PC-9 (cell line): ENCODE measurements at regions not wholly inside any gene's neighbourhood (a gene's known extent, or its start where the extent isn't known, plus 50 kb on each side); places are given as distances from the start of the nearest gene placed in this dataset.
"Not testable (repeated sequence)": the region's sequence is repeated elsewhere in the genome, so short reads cannot be mapped to it uniquely, and the experiment has no call there.

ENCODE experiments used
- BruUV-seq: library from RNA; stranded (reverse); fragments of 400-500 nt; replicated peaks from 2 replicates; lab custom pipeline; 2021; lab: Mats Ljungman, UMichigan
- CTCF ChIA-PET: fragments of 300-600 bp; sonication (Branson Sonifier 250); formaldehyde crosslinking; loops from one replicate; lab custom pipeline; 2022; ENCODE audit warnings: antibody characterized with exemption; lab: Charles Lee
- POLR2A ChIA-PET: fragments of 300-600 bp; sonication (Branson Sonifier 250); formaldehyde crosslinking; loops from one replicate; lab custom pipeline; 2022; ENCODE audit warnings: antibody characterized with exemption; ENCODE audit not compliant: unreplicated experiment; lab: Charles Lee
- DNase-seq, 2 experiments: peaks; one replicate each; pipeline versions ENCODE4 v3.0.0 to v3.0.0-alpha.2; 2015 to 2022; ENCODE audit warnings: mixed read lengths in 1 of 2
- H2AFZ ChIP-seq: fragments of 200-600 bp; sonication (generic); 2 replicates; pipeline ENCODE4 v1.8.1; 2017; ENCODE audit warnings: antibody characterized with exemption
- H3F3A ChIP-seq: fragments of 200-600 bp; sonication (generic); 2 replicates; pipeline ENCODE4 v1.8.1; 2017; ENCODE audit warnings: antibody characterized with exemption, mild to moderate bottlenecking, low read depth; ENCODE audit not compliant: insufficient read depth
- H3K27ac ChIP-seq: fragments of 200-600 bp; sonication (generic); 2 replicates; pipeline ENCODE4 v1.6.1; 2016; ENCODE audit warnings: mixed run types
- H3K27me3 ChIP-seq: fragments of 200-600 bp; sonication (generic); 2 replicates; pipeline ENCODE4 v1.6.1; 2016; ENCODE audit warnings: low read depth, mixed run types; ENCODE audit not compliant: insufficient read depth
- H3K36me3 ChIP-seq: fragments of 200-600 bp; sonication (generic); 2 replicates; pipeline ENCODE4 v1.6.1; 2016; ENCODE audit warnings: low read depth, mixed run types
- H3K4me1 ChIP-seq: fragments of 200-600 bp; sonication (generic); replicated peaks from 2 replicates; pipeline ENCODE4 v1.6.1; 2016; ENCODE audit warnings: mixed run types; ENCODE audit not compliant: insufficient read depth
- H3K4me2 ChIP-seq: fragments of 200-600 bp; sonication (generic); 2 replicates; pipeline ENCODE4 v1.6.1; 2017; ENCODE audit warnings: mixed run types
- H3K4me3 ChIP-seq: fragments of 200-600 bp; sonication (generic); 2 replicates; pipeline ENCODE4 v1.6.1; 2016; ENCODE audit warnings: mixed run types
- H3K79me2 ChIP-seq: fragments of 200-600 bp; sonication (generic); 2 replicates; pipeline ENCODE4 v1.6.1; 2017; ENCODE audit warnings: low read depth, mixed run types
- H3K9me2 ChIP-seq: fragments of 200-600 bp; sonication (generic); 2 replicates; pipeline ENCODE4 v1.8.1; 2017; ENCODE audit warnings: mild to moderate bottlenecking; ENCODE audit not compliant: insufficient read depth
- H3K9me3 ChIP-seq: fragments of 200-600 bp; sonication (generic); 2 replicates; pipeline ENCODE4 v1.8.1; 2016; ENCODE audit warnings: low read depth; ENCODE audit not compliant: insufficient read depth
- H4K20me1 ChIP-seq: fragments of 200-600 bp; sonication (generic); 2 replicates; pipeline ENCODE4 v1.8.1; 2017; ENCODE audit not compliant: insufficient read depth
- CTCF ChIP-seq: fragments of 200-600 bp; sonication (generic); conservative IDR thresholded peaks from 2 replicates; pipeline ENCODE4 v1.6.1; 2017; ENCODE audit warnings: mixed run types, antibody characterized with exemption, mild to moderate bottlenecking, moderate library complexity
- EZH2 ChIP-seq: fragments of 200-600 bp; sonication (generic); IDR thresholded peaks from 2 replicates; pipeline ENCODE4 v1.8.0; 2017; ENCODE audit warnings: antibody characterized with exemption, low read depth
- intact Hi-C: fragments of 100-400 bp; cut with micrococcal nuclease; formaldehyde crosslinking; loops from one replicate; pipeline ENCODE4 v1.10.0; 2022; ENCODE audit not compliant: unreplicated experiment

GRCh38 chr13:54248306-54248705 lies 1219.7 kb downstream of the OLFM4 start:
- POLR2A ChIA-PET, result no interaction called here
- Histone ChIP-seq H2AFZ (no peak overlapping the region), H3K9me3 (no peaks in the 10 kb centered on the region), H3K4me3 (no peak overlapping the region), H3K27ac (no peak overlapping the region), H3K9me2 (no peaks in the 10 kb centered on the region), H3K4me1 (no peaks in the 10 kb centered on the region), H3K27me3 (no peaks in the 10 kb centered on the region), H3F3A (no peaks in the 10 kb centered on the region; the same call in 1 of the 2 replicates), H4K20me1 (no peaks in the 10 kb centered on the region), H3K79me2 (no peaks in the 10 kb centered on the region), H3K4me2 (no peak overlapping the region), H3K36me3 (no peaks in the 10 kb centered on the region)
- DNase-seq, result no peak
- CTCF ChIA-PET, result no interaction called here
- intact Hi-C loops, result no loop called here
- no TSS peak for BruUV-seq
- TF ChIP-seq EZH2 (no peak), CTCF (no peak)

GRCh38 chr13:54261856-54262255 lies 1233.2 kb downstream of the OLFM4 start:
- Histone ChIP-seq H4K20me1 (no peaks in the 10 kb centered on the region), H3K4me1 (no peaks in the 10 kb centered on the region), H3K79me2 (no peaks in the 10 kb centered on the region), H3K9me3 (peaks cover 3% of the 10 kb centered on the region; the same call in 1 of the 2 replicates), H3K27ac (no peak overlapping the region), H3K4me2 (no peak overlapping the region), H2AFZ (no peak overlapping the region), H3K27me3 (no peaks in the 10 kb centered on the region), H3F3A (no peaks in the 10 kb centered on the region), H3K36me3 (no peaks in the 10 kb centered on the region), H3K9me2 (peaks cover 9% of the 10 kb centered on the region; the same call in 1 of the 2 replicates), H3K4me3 (no peak overlapping the region)
- no peak for DNase-seq
- BruUV-seq, result no TSS peak
- no peak for TF ChIP-seq CTCF
- no peak for TF ChIP-seq EZH2
- ChIA-PET CTCF (no interaction called here), POLR2A (no interaction called here)
- intact Hi-C loops, result no loop called here

GRCh38 chr13:54263868-54264267 lies 1235.3 kb downstream of the OLFM4 start:
- no peak for DNase-seq
- Histone ChIP-seq H3F3A (no peaks in the 10 kb centered on the region), H2AFZ (no peak overlapping the region), H3K79me2 (no peaks in the 10 kb centered on the region), H3K4me1 (no peaks in the 10 kb centered on the region), H3K27ac (no peak overlapping the region), H3K36me3 (no peaks in the 10 kb centered on the region), H4K20me1 (no peaks in the 10 kb centered on the region), H3K4me2 (no peak overlapping the region), H3K4me3 (no peak overlapping the region), H3K9me3 (peaks cover 3% of the 10 kb centered on the region; the same call in 1 of the 2 replicates), H3K9me2 (peaks cover 9% of the 10 kb centered on the region; the same call in 1 of the 2 replicates), H3K27me3 (no peaks in the 10 kb centered on the region)
- TF ChIP-seq EZH2 (no peak), CTCF (no peak)
- no TSS peak for BruUV-seq
- ChIA-PET POLR2A (no interaction called here), CTCF (no interaction called here)
- intact Hi-C loops, result no loop called here

GRCh38 chr13:54267253-54267668 lies 1238.6 kb downstream of the OLFM4 start:
- H3K9me3 ChIP-seq, BruUV-seq, intact Hi-C loops: not testable (repeated sequence)

GRCh38 chr13:54268013-54268695 lies 1239.5 kb downstream of the OLFM4 start:
- H3K27me3 ChIP-seq, H3K27ac ChIP-seq, DNase-seq, CTCF ChIA-PET, H3K4me3 ChIP-seq, H3K4me1 ChIP-seq, H3K4me2 ChIP-seq, H3K36me3 ChIP-seq, POLR2A ChIA-PET, BruUV-seq, H3K9me3 ChIP-seq, H3F3A ChIP-seq, H3K79me2 ChIP-seq, H4K20me1 ChIP-seq, H3K9me2 ChIP-seq, intact Hi-C loops, H2AFZ ChIP-seq: not testable (repeated sequence)

More at GRCh38 chr13:54267253-54267668, 1238.6 kb downstream of the OLFM4 start:
- H3K9me2 ChIP-seq, H3K27me3 ChIP-seq, CTCF ChIA-PET, H3F3A ChIP-seq, H3K4me3 ChIP-seq, POLR2A ChIA-PET, DNase-seq, H3K36me3 ChIP-seq, H2AFZ ChIP-seq, H3K4me1 ChIP-seq, H3K27ac ChIP-seq, H3K79me2 ChIP-seq, H4K20me1 ChIP-seq, H3K4me2 ChIP-seq: not testable (repeated sequence)
